ENCODE measurements at regions not wholly inside any gene's neighbourhood (a gene's known extent, or its start where the extent isn't known, plus 50 kb on each side); places are given as distances from the start of the nearest gene placed in this dataset.
A peak's percentile ranks its signal among the peaks of the same experiment; 100 is the strongest.

GRCh38 chr15:91499774-91500383 is 353.6 kb upstream of the SLCO3A1 start:
- Histone ChIP-seq H3F3A (ENCODE audit: low read length, unreplicated experiment) (no peaks in the 10 kb centered on the region), H3K4me3 (ENCODE audit: low read length) (no peak overlapping the region), H3K9me3 (ENCODE audit: low read length) (no peaks in the 10 kb centered on the region), H3K4me2 (ENCODE audit: low read length) (no peak overlapping the region), H4K20me1 (ENCODE audit: low read length) (no peaks in the 10 kb centered on the region), H3K27me3 (ENCODE audit: low read length) (peaks cover 6% of the 10 kb centered on the region; the same call in 1 of the 2 replicates), H3K9ac (ENCODE audit: low read length) (no peak overlapping the region), H3K27ac (ENCODE audit: low read length) (no peak overlapping the region), H3K9me2 (replicated peaks; ENCODE audit: low read length) (no peaks in the 10 kb centered on the region), H2AFZ (ENCODE audit: low read length) (no peak overlapping the region), H3K4me1 (ENCODE audit: insufficient read depth, low read length) (0 out of 2 replicates have a peak, but pooled peaks cover 4% of the 10 kb centered on the region), H3K36me3 (ENCODE audit: low read depth, low read length) (no peaks in the 10 kb centered on the region), H3K79me2 (ENCODE audit: low read length) (no peaks in the 10 kb centered on the region)
- no peak for DNase-seq
- BruUV-seq (replicated peaks) = no TSS peak
- no peak for ATAC-seq
- intact Hi-C loops (cut with micrococcal nuclease) = no loop called here
- POLR2A ChIA-PET (ENCODE audit: unreplicated experiment) = no interaction called here
- TF ChIP-seq EZH2phosphoT487 (IDR thresholded peaks at IDR 0.05; ENCODE audit: borderline replicate concordance, low read length) (no peak), CTCF (conservative IDR thresholded peaks at IDR 0.05; ENCODE audit: low read depth, low read length) (no peak)
- CTCF ChIA-PET = no interaction called here

- no peaks in the 10 kb centered on the region for H3K9me3 ChIP-seq (ENCODE audit: low read length)
- H3K4me2 ChIP-seq (ENCODE audit: low read length) = peak overlapping the region; percentile 52
- peak overlapping the region; percentile 80 for H3K27ac ChIP-seq (ENCODE audit: low read length)
- TF ChIP-seq EZH2phosphoT487 (IDR thresholded peaks at IDR 0.05; ENCODE audit: borderline replicate concordance, low read length) = no peak
- TF ChIP-seq EZH2 (IDR thresholded peaks at IDR 0.05; ENCODE audit: low read length, unreplicated experiment) = no peak
- TF ChIP-seq CTCF (conservative IDR thresholded peaks at IDR 0.05; ENCODE audit: low read depth, low read length) = no peak
- H3K4me3 ChIP-seq (ENCODE audit: low read length) = no peak overlapping the region
- H3K9ac ChIP-seq (ENCODE audit: low read length) = peak overlapping the region; percentile 56; the same call in 1 of the 2 replicates
- intact Hi-C loops (cut with micrococcal nuclease) = no loop called here
- POLR2A ChIA-PET (ENCODE audit: unreplicated experiment) = no interaction called here
- ATAC-seq = peak; percentile 13; the same call in 1 of the 2 replicates
- peaks cover 22% of the 10 kb centered on the region for H3K4me1 ChIP-seq (ENCODE audit: insufficient read depth, low read length)
- H3F3A ChIP-seq (ENCODE audit: low read length, unreplicated experiment) = no peaks in the 10 kb centered on the region
- CTCF ChIA-PET = no interaction called here
- H3K9me2 ChIP-seq (replicated peaks; ENCODE audit: low read length) = no peaks in the 10 kb centered on the region
- H3K79me2 ChIP-seq (ENCODE audit: low read length) = no peaks in the 10 kb centered on the region
- H3K27me3 ChIP-seq (ENCODE audit: low read length) = peaks cover 10% of the 10 kb centered on the region; the same call in 1 of the 2 replicates
- H2AFZ ChIP-seq (ENCODE audit: low read length) = no peak overlapping the region
- BruUV-seq (replicated peaks) = no TSS peak
- H4K20me1 ChIP-seq (ENCODE audit: low read length) = no peaks in the 10 kb centered on the region
- peak; percentile 58 for DNase-seq
- no peaks in the 10 kb centered on the region for H3K36me3 ChIP-seq (ENCODE audit: low read depth, low read length)
These were observed 344.9 kb upstream of the SLCO3A1 start for GRCh38 chr15:91508633-91509032.

- ChIA-PET POLR2A (ENCODE audit: unreplicated experiment) (no interaction called here), CTCF (no interaction called here)
- H3K79me2 ChIP-seq (ENCODE audit: low read length) = no peaks in the 10 kb centered on the region
- intact Hi-C loops (cut with micrococcal nuclease) = no loop called here
- H3K9me2 ChIP-seq (replicated peaks; ENCODE audit: low read length) = no peaks in the 10 kb centered on the region
- ATAC-seq (no peak), DNase-seq (no peak)
- H3K4me1 ChIP-seq (ENCODE audit: insufficient read depth, low read length) = peaks cover 17% of the 10 kb centered on the region
- H3K36me3 ChIP-seq (ENCODE audit: low read depth, low read length) = no peaks in the 10 kb centered on the region
- H3K27me3 ChIP-seq (ENCODE audit: low read length) = peaks cover 10% of the 10 kb centered on the region; the same call in 1 of the 2 replicates
- H3K9me3 ChIP-seq (ENCODE audit: low read length) = no peaks in the 10 kb centered on the region
- no peak overlapping the region for H3K9ac ChIP-seq (ENCODE audit: low read length)
- no peak overlapping the region for H3K27ac ChIP-seq (ENCODE audit: low read length)
- no peak overlapping the region for H3K4me2 ChIP-seq (ENCODE audit: low read length)
- no peak overlapping the region for H3K4me3 ChIP-seq (ENCODE audit: low read length)
- TF ChIP-seq EZH2phosphoT487 (IDR thresholded peaks at IDR 0.05; ENCODE audit: borderline replicate concordance, low read length) = no peak
- TF ChIP-seq EZH2 (IDR thresholded peaks at IDR 0.05; ENCODE audit: low read length, unreplicated experiment) = no peak
- TF ChIP-seq CTCF (conservative IDR thresholded peaks at IDR 0.05; ENCODE audit: low read depth, low read length) = no peak
- no peaks in the 10 kb centered on the region for H4K20me1 ChIP-seq (ENCODE audit: low read length)
- no TSS peak for BruUV-seq (replicated peaks)
- no peak overlapping the region for H2AFZ ChIP-seq (ENCODE audit: low read length)
- no peaks in the 10 kb centered on the region for H3F3A ChIP-seq (ENCODE audit: low read length, unreplicated experiment)
These were observed 339.4 kb upstream of the SLCO3A1 start for GRCh38 chr15:91514147-91514546.
